ENCODE measurements at regions not wholly inside any gene's neighbourhood (a gene's known extent, or its start where the extent isn't known, plus 50 kb on each side); places are given as distances from the start of the nearest gene placed in this dataset.

- Histone ChIP-seq H2AFZ (ENCODE audit: low read depth, low read length) (no peak overlapping the region), H3K27me3 (ENCODE audit: control insufficient read depth in 2 of 2, insufficient read depth in 2 of 2, low read length in 2 of 2) (no peaks in the 10 kb centered on the region), H3K4me3 (no peak overlapping the region), H3K9me3 (replicated peaks; ENCODE audit: control insufficient read depth, insufficient read depth, low read depth, low read length) (no peaks in the 10 kb centered on the region; the same call in 1 of the 2 replicates), H4K20me1 (replicated peaks; ENCODE audit: control insufficient read depth, insufficient read depth, low read length) (no peaks in the 10 kb centered on the region), H3K4me2 (ENCODE audit: insufficient read depth, low read length) (no peak overlapping the region), H3K4me1 (replicated peaks in 1 of 2; ENCODE audit: control insufficient read depth in 2 of 2, insufficient read depth in 2 of 2, low read length in 2 of 2) (no peaks in the 10 kb centered on the region), H3K27ac (ENCODE audit: extremely low read depth, low read depth, low read length) (no peak overlapping the region), H3K36me3 (ENCODE audit: control insufficient read depth, insufficient read depth, low read length) (no peaks in the 10 kb centered on the region), H3K9ac (ENCODE audit: insufficient read depth in 1 of 2, low read depth in 2 of 2, low read length in 2 of 2) (no peak overlapping the region), H3K79me2 (ENCODE audit: control insufficient read depth, insufficient read depth, low read length) (no peaks in the 10 kb centered on the region), H3K9me1 (ENCODE audit: control insufficient read depth, insufficient read depth, low read length) (no peaks in the 10 kb centered on the region)
- BruUV-seq (replicated peaks) = no TSS peak
- in situ Hi-C loops (cut with MboI) (no loop called here), intact Hi-C loops (cut with micrococcal nuclease) (no loop called here)
- no peak for ATAC-seq
- POLR2A ChIA-PET = no interaction called here
- no peak for FAIRE-seq
- CTCF ChIA-PET (ENCODE audit: low intra/inter-chr PET ratio) = no interaction called here
- no peak for DNase-seq (ENCODE audit: extremely low read depth in 1 of 4, low spot score in 3 of 4)
- 0% methylated on average over 4 of the region's 5 CpGs for WGBS (ENCODE audit: insufficient coverage, low coverage, missing lambda C conversion rate)
- TF ChIP-seq MEF2D (tag; conservative IDR thresholded peaks at IDR 0.05; ENCODE audit: low read depth) = no peak
- TF ChIP-seq UBTF (IDR thresholded peaks at IDR 0.05; ENCODE audit: borderline replicate concordance in 1 of 2, low read depth in 2 of 2, low read length in 2 of 2) = no peak
- TF ChIP-seq REST (IDR thresholded peaks at IDR 0.05; ENCODE audit: borderline replicate concordance) = no peak
- no peak for TF ChIP-seq REST (CRISPR knock-in tag; IDR thresholded peaks at IDR 0.05; ENCODE audit: low read depth)
- TF ChIP-seq ZNF133 (CRISPR knock-in tag; IDR thresholded peaks at IDR 0.05) = no peak
- no peak for TF ChIP-seq E2F6 (IDR thresholded peaks at IDR 0.05; ENCODE audit: borderline replicate concordance in 1 of 2, extremely low read depth in 1 of 2, insufficient read depth in 1 of 2, insufficient read length in 1 of 2, low read depth in 1 of 2, low read length in 1 of 2, poor library complexity in 1 of 2, severe bottlenecking in 1 of 2)
- no peak for TF ChIP-seq GTF2F1 (IDR thresholded peaks at IDR 0.05; ENCODE audit: low read depth, low read length)
- no peak for TF ChIP-seq SAFB2 (IDR thresholded peaks at IDR 0.05; ENCODE audit: borderline replicate concordance, low read depth, low read length, severe bottlenecking)
- no peak for TF ChIP-seq DDX20 (tag; IDR thresholded peaks at IDR 0.05; ENCODE audit: low read depth)
- TF ChIP-seq RBBP5 (IDR thresholded peaks at IDR 0.05; ENCODE audit: borderline replicate concordance, insufficient read depth, low read length, poor library complexity, severe bottlenecking) = no peak
- no peak for TF ChIP-seq RBM22 (IDR thresholded peaks at IDR 0.05; ENCODE audit: low read depth, low read length, poor library complexity, severe bottlenecking)
Observed at GRCh38 chr21:28234326-28234725, 758.4 kb downstream of the LTN1 start.
